CD4-positive, alpha-beta T cell (primary cell): ENCODE measurements at regions not wholly inside any gene's neighbourhood (a gene's known extent, or its start where the extent isn't known, plus 50 kb on each side); places are given as distances from the start of the nearest gene placed in this dataset.

ENCODE experiments used
- ATAC-seq: fragments of 200-7000 bp; cut with Tn5 transposase; one replicate; pipeline ENCODE4 v1.10.0; 2022; ENCODE audit warnings: mild to moderate bottlenecking; ENCODE audit not compliant: poor library complexity
- CTCF ChIA-PET: fragments of 350-600 bp; sonication (Branson Sonifier 250); formaldehyde crosslinking; loops from one replicate; lab custom pipeline; 2021; ENCODE audit warnings: antibody characterized with exemption, inconsistent platforms; lab: Charles Lee
- POLR2A ChIA-PET: fragments of 350-600 bp; sonication (Branson Sonifier 250); formaldehyde crosslinking; loops from one replicate; lab custom pipeline; 2021; ENCODE audit warnings: antibody characterized with exemption, inconsistent platforms; lab: Charles Lee
- DNase-seq, 14 experiments: peaks; one replicate each; pipeline ENCODE4 v3.0.0-alpha.2; 2013 to 2020; ENCODE audit warnings: mixed read lengths in 2 of 14
- H3K27ac ChIP-seq, 2 donors: one replicate each; pipeline versions ENCODE4 v1.5.1 to v1.7.0; 2013; ENCODE audit warnings: low read length in 2 of 2, low read depth in 1 of 2, mild to moderate bottlenecking in 1 of 2
- H3K27me3 ChIP-seq, 2 experiments: 1 replicate in 1 of 2; 2 replicates in 1 of 2; pipeline versions ENCODE4 v1.6.1 to v1.7.0; 2013; ENCODE audit warnings: low read length in 2 of 2, control low read depth in 1 of 2, mild to moderate bottlenecking in 1 of 2, moderate library complexity in 1 of 2; ENCODE audit not compliant: insufficient read depth in 2 of 2, control insufficient read depth in 1 of 2
- H3K36me3 ChIP-seq: one replicate; pipeline ENCODE4 v1.6.1; 2013; ENCODE audit warnings: low read length, control low read depth; ENCODE audit not compliant: insufficient read depth
- H3K4me1 ChIP-seq: one replicate; pipeline ENCODE4 v1.6.1; 2013; ENCODE audit warnings: low read length, control low read depth; ENCODE audit not compliant: insufficient read depth
- H3K4me3 ChIP-seq: one replicate; pipeline ENCODE4 v1.5.1; 2013; ENCODE audit warnings: mild to moderate bottlenecking, low read length, moderate library complexity
- H3K9me3 ChIP-seq, 2 experiments: 1 replicate in 1 of 2; 2 replicates in 1 of 2; pipeline versions ENCODE4 v1.6.1 to v1.7.0; 2013; ENCODE audit warnings: low read length in 2 of 2, mild to moderate bottlenecking in 2 of 2, control low read depth in 1 of 2, moderate library complexity in 1 of 2; ENCODE audit not compliant: control insufficient read depth in 1 of 2, insufficient read depth in 1 of 2
- H3K27ac Mint-ChIP-seq: one replicate; pipeline ENCODE4 v1.8.0; 2020; ENCODE audit warnings: mixed read lengths
- H3K27me3 Mint-ChIP-seq: one replicate; pipeline ENCODE4 v1.8.0; 2021; ENCODE audit warnings: mixed read lengths
- H3K36me3 Mint-ChIP-seq: one replicate; pipeline ENCODE4 v1.8.0; 2021; ENCODE audit warnings: low read depth, mixed read lengths
- H3K4me1 Mint-ChIP-seq: one replicate; pipeline ENCODE4 v1.8.0; 2021; ENCODE audit warnings: low read depth, mixed read lengths
- H3K4me3 Mint-ChIP-seq: one replicate; pipeline ENCODE4 v1.8.0; 2020; ENCODE audit warnings: mild to moderate bottlenecking, mixed read lengths
- H3K9me3 Mint-ChIP-seq: one replicate; pipeline ENCODE4 v1.8.0; 2020; ENCODE audit warnings: mixed read lengths
- CTCF ChIP-seq: fragments of 200-600 bp; IDR thresholded peaks from one replicate; pipeline ENCODE4 v1.8.0; 2022; ENCODE audit warnings: antibody characterized with exemption, mild to moderate bottlenecking
- intact Hi-C, 2 experiments: fragments of 100-400 bp; cut with DNase I in 1 of 2; cut with micrococcal nuclease in 1 of 2; formaldehyde crosslinking; loops; one replicate each; pipeline versions ENCODE4 v1.15.1 to v1.9.0; 2023 to 2025; cut with DNase I, micrococcal nuclease

DNA sequence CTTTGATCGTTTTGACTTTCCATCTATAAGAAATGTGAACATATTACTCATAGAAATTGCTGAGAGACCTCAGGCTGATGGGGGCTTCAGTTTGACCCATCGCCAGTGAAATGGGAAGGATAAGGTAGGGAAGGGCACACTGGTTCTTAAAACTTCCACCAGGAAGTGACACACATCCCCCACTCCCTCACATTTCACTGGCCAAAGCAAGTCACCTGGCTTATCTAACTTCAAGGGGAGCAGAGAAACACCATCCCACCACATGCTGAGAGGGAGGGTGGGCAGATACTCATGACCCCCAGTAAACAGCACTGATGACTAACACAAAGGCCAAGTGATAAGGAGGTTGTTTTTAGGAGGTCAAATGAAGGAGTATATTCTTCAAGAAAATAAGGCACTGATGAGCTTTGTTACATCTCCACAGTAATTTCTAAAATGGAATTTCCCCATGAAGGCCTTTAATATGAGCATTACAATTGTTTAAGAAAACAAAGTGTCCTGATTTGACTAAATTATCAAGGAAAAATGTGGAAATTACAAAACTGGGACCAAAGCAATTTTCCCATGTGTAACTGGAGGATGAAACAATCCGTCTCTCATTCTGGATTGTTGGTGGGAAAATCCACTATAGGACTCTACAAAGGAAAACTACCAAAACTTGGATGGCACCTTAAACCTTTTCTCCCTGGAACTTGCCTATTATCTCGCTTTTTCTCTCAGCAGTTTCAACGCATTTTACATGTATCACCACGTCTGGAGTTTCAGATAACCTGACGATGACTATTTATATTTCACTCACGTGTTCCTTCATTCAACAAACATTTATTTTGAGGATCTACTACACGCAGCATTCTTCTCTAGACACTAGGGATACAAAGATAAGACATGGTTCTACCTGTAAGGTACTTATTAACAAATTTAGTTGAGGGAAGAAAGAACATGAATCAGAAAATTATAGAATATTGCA lies 91.8 kb upstream of the EEA1 start:
- CTCF ChIA-PET, result no interaction called here

DNA sequence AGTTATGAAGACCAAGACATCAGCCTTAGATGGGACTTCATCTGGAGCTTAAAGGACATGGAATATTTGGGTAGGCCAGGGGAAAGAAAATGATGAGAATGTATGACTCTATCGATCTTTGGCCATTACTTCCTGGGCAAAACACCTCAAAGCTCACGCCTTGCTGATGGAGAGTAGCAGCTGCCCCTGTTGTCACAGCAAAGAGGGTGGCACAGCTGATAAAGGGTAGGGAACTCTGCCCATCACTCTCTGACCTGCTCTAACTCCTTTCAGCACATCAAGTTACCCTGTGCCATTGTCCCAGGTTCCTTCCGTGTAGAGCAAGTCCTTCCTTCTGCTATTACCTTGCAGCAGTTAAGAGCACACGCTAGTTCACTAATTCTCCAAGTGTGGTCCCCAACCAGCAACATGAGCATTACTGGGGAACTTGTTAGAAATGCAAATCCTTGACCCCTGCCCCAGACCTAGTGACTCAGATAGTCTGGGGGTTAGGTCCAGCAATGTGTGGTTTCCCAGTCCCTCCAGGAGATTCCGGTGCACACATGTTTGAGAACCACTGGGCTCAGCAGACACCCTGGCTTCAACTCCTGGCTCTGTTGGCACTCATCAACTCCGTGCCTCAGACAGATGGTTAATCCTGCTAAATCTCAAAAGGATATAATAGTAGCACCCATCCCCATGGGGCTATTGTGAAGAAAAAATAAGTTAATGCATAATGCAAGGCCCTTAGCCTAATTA lies 93.7 kb upstream of the EEA1 start:
- ChIA-PET POLR2A (no interaction called here), CTCF (no interaction called here)
- Mint-ChIP-seq H3K36me3 (no peaks in the 10 kb centered on the region), H3K4me1 (no peaks in the 10 kb centered on the region), H3K27ac (no peak overlapping the region), H3K9me3 (no peaks in the 10 kb centered on the region), H3K4me3 (no peak overlapping the region), H3K27me3 (no peaks in the 10 kb centered on the region)
- no peaks in the 10 kb centered on the region for H3K27me3 ChIP-seq
- no peaks in the 10 kb centered on the region for H3K4me1 ChIP-seq
- no peak for TF ChIP-seq CTCF
- intact Hi-C loops, result no loop called here
- ATAC-seq (no peak), DNase-seq (no peak)
- H3K36me3 ChIP-seq, result no peaks in the 10 kb centered on the region
- no peak overlapping the region for H3K27ac ChIP-seq
- H3K4me3 ChIP-seq, result no peak overlapping the region
- H3K9me3 ChIP-seq, result no peaks in the 10 kb centered on the region

More for the DNA sequence above, 91.8 kb upstream of the EEA1 start:
- Histone ChIP-seq H3K4me1 (no peaks in the 10 kb centered on the region), H3K4me3 (no peak overlapping the region), H3K27ac (no peak overlapping the region), H3K27me3 (no peaks in the 10 kb centered on the region), H3K36me3 (no peaks in the 10 kb centered on the region), H3K9me3 (no peaks in the 10 kb centered on the region)
- TF ChIP-seq CTCF, result no peak
- H3K36me3 Mint-ChIP-seq, result no peaks in the 10 kb centered on the region
- intact Hi-C loops, result no loop called here
- DNase-seq (no peak), ATAC-seq (no peak)
- no peaks in the 10 kb centered on the region for H3K27me3 Mint-ChIP-seq
- POLR2A ChIA-PET, result no interaction called here
- H3K9me3 Mint-ChIP-seq, result no peaks in the 10 kb centered on the region
- H3K4me3 Mint-ChIP-seq, result no peak overlapping the region
- no peak overlapping the region for H3K27ac Mint-ChIP-seq
- no peaks in the 10 kb centered on the region for H3K4me1 Mint-ChIP-seq

- CTCF ChIA-PET, result no interaction called here
- intact Hi-C loops, result no loop called here
- Histone ChIP-seq H3K9me3 (no peaks in the 10 kb centered on the region), H3K4me3 (no peak overlapping the region), H3K27me3 (no peaks in the 10 kb centered on the region), H3K27ac (no peak overlapping the region), H3K36me3 (no peaks in the 10 kb centered on the region), H3K4me1 (no peaks in the 10 kb centered on the region)
- Mint-ChIP-seq H3K4me1 (no peaks in the 10 kb centered on the region), H3K9me3 (no peaks in the 10 kb centered on the region), H3K4me3 (no peak overlapping the region), H3K27ac (no peak overlapping the region), H3K36me3 (no peaks in the 10 kb centered on the region), H3K27me3 (no peaks in the 10 kb centered on the region)
- DNase-seq, result peak in 3 of 14 experiments; percentile 10 to 31 (median 30)
- no peak for ATAC-seq
- POLR2A ChIA-PET, result no interaction called here
- no peak for TF ChIP-seq CTCF
Measured at GRCh38 chr12:93025145-93026103, 96.3 kb upstream of the EEA1 start.
